Ramos (cell line): ENCODE measurements at regions not wholly inside any gene's neighbourhood (a gene's known extent, or its start where the extent isn't known, plus 50 kb on each side); places are given as distances from the start of the nearest gene placed in this dataset.

Source experiments
- in situ Hi-C: fragments of 300-500 bp; cut with MboI; formaldehyde crosslinking; loops from one replicate; pipeline ENCODE4 v1.14.3; 2022; ENCODE audit warnings: low sequenced_read_pairs; ENCODE audit not compliant: unreplicated experiment

GRCh38 chr6:24987446-24988115, 51.8 kb upstream of the RIPOR2 start:
- in situ Hi-C loops = loop anchor here (5.0 kb wide), 1 partner anchor 35 kb away; no protein-coding TSS in a partner anchor

GRCh38 chr6:24988562-24988961, 52.8 kb upstream of the RIPOR2 start:
- in situ Hi-C loops = loop anchor here (5.0 kb wide), 1 partner anchor 36 kb away; no protein-coding TSS in a partner anchor

DNA sequence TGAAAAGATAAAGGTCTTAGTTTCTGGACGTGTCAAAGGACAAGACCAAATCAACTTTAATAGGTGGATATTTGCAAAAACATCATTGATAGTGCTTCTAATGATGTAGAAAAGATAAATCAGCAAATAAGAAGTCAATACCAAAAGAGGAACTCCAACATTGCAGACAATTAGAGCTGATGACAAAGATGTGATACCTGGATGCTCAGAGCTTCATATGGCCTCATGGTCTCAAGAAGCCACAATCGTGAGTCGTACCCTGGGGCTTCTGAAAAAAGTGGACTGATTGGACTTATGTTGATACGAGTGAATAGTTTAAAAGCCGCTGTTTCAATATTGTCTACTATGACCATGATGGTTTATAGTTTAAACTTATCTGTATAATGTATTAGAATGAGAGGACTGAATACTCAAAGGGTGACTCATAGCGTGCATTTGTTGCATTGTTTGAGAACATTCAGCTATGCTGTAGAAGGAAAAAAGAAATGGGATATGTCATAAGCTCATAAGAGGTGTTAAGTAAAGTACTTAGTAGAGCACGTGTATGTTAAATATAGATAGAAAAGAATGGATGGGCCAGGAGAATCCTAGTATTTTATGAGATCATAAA, 54.6 kb upstream of the RIPOR2 start:
- in situ Hi-C loops = no loop called here

DNA sequence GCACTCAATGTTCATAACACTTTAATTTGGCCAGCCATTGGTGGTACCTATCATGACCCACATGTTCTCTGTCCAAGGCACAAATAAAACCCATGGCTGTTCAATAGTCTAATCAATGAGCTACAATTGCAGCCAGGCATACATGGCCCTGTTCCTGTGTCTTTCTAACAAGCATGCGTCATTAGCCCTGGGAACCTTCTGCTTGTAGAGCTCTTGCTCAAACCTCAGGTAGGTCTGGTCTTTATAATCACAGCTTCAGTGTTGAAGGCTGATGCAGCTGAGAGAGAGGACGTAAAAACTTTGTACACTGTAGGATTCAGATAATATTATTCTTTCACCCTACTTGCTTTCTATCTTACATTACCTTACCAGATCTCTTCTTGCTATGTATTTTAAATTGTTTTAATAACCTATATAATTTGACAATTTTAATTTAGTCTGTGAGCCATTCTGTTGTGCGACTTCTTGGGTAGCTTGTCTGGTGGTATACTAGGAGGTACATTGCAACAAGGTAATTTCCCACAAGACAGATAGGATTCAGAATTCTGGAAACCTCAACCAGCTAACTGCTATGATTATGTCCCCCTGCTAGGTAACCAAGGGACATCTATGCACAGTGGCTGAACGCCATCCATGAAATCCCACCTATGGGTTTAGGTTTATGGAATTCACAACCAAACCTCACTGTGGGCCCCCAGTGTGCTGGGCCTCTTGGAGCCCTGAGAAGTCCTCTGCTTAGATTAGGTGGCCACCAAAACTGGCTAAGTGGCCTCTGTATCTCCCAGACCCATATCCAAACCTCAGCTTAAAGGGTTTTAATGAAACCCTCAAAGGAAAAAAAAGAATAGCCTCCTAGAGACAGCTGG, 55.4 kb upstream of the RIPOR2 start:
- in situ Hi-C loops = no loop called here

GRCh38 chr6:24991810-24992467, 56.2 kb upstream of the RIPOR2 start:
- in situ Hi-C loops = no loop called here

- in situ Hi-C loops = loop anchor here (5.0 kb wide), 1 partner anchor 138 kb away; no protein-coding TSS in a partner anchor
Observed at GRCh38 chr6:24994812-24995211, 59.1 kb upstream of the RIPOR2 start.

DNA sequence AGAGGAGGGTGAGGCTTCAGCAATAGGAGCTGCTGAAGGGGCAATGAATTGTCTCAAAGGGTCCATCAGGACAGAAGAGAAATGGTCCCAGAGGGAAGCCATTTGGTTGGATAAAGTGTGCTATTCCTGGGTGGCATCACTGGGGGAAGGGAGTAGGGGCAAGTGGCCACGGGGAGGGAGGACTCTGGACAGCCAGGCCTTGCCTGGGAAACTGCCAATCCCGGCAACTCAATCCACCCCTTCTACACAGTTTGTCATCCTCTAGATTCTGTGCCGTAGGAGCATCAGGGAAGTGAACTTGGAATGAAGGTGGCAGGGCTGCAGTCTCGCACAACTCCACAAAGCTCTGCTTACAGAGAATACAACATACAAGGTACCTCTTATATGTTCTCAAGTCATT, 59.5 kb upstream of the RIPOR2 start:
- in situ Hi-C loops = loop anchor here (5.0 kb wide), 1 partner anchor 138 kb away; no protein-coding TSS in a partner anchor

DNA sequence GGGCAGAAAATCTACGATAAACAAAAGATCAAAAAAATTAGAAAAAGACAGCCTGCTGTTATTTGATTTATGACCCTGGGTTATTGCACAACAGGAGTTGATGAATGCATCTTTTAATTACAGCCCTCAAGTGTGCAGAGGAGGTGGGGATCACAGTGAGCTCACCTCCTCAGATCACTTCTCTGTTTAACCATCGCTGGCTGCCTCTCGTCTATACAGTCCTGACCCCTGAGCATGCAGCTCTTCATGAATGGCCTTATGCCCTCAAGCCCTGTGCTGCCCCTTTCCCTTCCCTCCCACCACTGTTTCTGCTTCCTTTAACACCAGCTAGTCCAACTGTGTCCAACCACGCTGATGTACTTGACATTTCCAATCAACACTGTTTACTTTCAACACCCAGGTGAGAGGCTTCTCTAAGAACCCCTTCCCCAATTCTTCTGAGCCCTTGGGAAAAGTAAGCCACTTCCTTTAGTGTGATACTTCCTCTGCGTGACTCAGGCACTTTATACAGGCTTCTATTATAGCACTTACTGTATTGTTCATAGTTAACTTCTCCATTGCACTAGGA, 60.6 kb upstream of the RIPOR2 start:
- in situ Hi-C loops = loop anchor here (5.0 kb wide), 1 partner anchor 139 kb away; no protein-coding TSS in a partner anchor

- in situ Hi-C loops = loop anchor here (5.0 kb wide), 1 partner anchor 140 kb away; no protein-coding TSS in a partner anchor
Observed at GRCh38 chr6:24997231-24997630, 61.5 kb upstream of the RIPOR2 start.

DNA sequence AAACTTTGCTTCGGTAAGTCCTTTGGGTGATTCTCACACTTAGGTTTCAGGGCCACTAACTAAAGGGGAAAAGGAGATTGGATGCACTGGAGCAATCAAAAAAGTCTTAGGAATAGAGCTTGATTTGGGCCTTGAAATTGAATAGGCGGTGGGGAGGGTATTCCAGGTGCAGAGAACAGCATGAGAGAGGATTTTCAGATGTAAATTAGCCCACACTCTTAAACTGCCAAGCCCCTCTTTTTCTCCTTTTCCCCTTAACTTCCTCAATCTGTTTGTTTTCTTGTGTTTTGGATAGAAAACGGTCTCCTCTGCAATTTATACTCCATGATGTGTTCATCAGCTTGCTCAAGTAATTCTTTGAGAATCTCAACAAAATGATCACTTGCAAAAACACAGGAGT, 62.1 kb upstream of the RIPOR2 start:
- in situ Hi-C loops = loop anchor here (5.0 kb wide), 1 partner anchor 141 kb away; no protein-coding TSS in a partner anchor

- in situ Hi-C loops = no loop called here
Observed at GRCh38 chr6:25002326-25003091, 66.7 kb upstream of the RIPOR2 start.

GRCh38 chr6:25004357-25004756, 68.6 kb upstream of the RIPOR2 start:
- in situ Hi-C loops = no loop called here

GRCh38 chr6:25005010-25005409, 69.2 kb upstream of the RIPOR2 start:
- in situ Hi-C loops = no loop called here

DNA sequence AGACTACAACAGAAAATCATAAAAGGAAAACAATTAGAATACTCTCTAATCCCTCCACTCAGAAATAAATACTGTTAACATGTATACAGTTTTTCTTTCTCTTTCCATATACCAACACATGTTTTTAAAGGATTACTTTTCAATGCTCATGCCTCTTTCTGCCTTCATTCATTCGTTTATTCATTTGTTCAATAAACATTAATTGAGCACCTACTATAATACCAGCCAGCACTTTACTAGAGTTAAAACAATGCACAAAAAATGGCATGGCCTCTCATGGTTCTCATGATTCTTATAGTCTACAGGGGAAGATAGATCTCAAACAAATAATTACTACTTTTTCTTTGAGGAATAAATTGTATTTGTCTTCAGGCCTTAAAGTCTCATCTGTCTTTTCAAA, 70.3 kb upstream of the RIPOR2 start:
- in situ Hi-C loops = no loop called here

- in situ Hi-C loops = no loop called here
Observed at GRCh38 chr6:25006565-25007001, 70.8 kb upstream of the RIPOR2 start.

DNA sequence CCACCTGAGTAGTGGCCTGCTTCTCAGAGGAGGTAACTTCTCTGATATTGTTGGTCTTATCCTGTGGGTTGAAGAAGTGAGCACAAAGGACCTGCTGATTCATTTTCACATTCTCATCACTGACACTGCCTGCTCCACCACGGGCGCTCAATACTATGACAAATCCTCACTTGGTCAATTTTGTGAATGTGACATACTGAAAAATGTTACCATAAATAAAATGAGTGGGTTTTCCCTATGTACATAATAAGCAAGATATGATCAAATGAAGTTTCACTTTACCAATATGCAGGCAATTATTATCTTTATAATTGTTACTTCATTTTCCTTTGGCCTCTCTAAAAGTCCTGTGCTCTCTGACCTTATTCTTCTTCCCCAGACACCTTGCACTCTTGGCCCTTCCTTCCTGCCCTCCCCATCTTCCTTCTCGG, 71.5 kb upstream of the RIPOR2 start:
- in situ Hi-C loops = no loop called here

- in situ Hi-C loops = no loop called here
Observed at GRCh38 chr6:25008707-25009392, 73.1 kb upstream of the RIPOR2 start.

DNA sequence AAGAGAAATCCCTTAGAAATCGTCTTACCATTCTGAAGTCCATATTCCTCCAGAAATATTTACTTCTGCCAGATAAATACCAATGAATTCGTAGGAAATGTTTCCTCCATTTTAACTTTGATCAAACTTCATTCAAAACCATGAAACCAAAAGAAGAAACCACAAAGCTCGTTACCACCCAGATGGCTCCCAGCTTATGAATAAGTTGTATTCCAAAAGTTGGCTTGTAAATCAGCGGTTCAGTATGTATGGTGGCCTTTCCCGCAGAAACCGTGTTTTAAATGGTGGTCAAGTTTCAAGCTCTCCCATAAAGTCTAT, 73.6 kb upstream of the RIPOR2 start:
- in situ Hi-C loops = no loop called here

DNA sequence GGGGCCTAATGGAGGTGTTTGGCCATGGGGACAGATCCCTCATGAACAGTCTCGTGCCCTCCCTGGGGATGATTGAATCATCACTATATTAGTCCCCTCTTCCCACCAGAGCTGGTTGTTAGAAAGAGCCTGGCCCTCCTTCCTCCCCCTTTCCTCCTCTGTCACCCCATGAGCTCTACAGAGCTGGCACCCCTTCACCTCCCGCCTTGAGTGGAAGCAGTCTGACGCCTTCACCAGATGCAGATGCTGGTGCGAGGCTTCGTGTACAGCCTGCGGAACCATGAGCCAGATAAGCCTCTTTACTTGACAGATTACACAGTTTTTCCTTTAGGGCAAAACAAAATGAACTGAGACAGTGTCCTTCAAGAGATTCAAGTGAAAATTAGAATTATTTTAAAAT, 74.4 kb upstream of the RIPOR2 start:
- in situ Hi-C loops = no loop called here
